Endothelial cell (in vitro differentiated cells): ENCODE measurements at regions not wholly inside any gene's neighbourhood (a gene's known extent, or its start where the extent isn't known, plus 50 kb on each side); places are given as distances from the start of the nearest gene placed in this dataset.
A peak's percentile ranks its signal among the peaks of the same experiment; 100 is the strongest.

Experiments
- DNase-seq: peaks from one replicate; pipeline ENCODE4 v3.0.0; 2021; ENCODE audit warnings: low spot score
- H3K27ac Mint-ChIP-seq: one replicate; pipeline ENCODE4 v1.8.0; 2021; ENCODE audit warnings: mixed read lengths, inconsistent platforms; ENCODE audit not compliant: unreplicated experiment
- H3K27me3 Mint-ChIP-seq: one replicate; pipeline ENCODE4 v1.8.0; 2021; ENCODE audit warnings: mild to moderate bottlenecking, moderate library complexity, mixed read lengths, inconsistent platforms; ENCODE audit not compliant: unreplicated experiment
- H3K36me3 Mint-ChIP-seq: one replicate; pipeline ENCODE4 v1.8.0; 2021; ENCODE audit warnings: mild to moderate bottlenecking, low read depth, mixed read lengths, inconsistent platforms; ENCODE audit not compliant: unreplicated experiment
- H3K4me1 Mint-ChIP-seq: one replicate; pipeline ENCODE4 v1.8.0; 2021; ENCODE audit warnings: mild to moderate bottlenecking, mixed read lengths, inconsistent platforms; ENCODE audit not compliant: unreplicated experiment
- H3K4me3 Mint-ChIP-seq: one replicate; pipeline ENCODE4 v1.8.0; 2021; ENCODE audit warnings: mild to moderate bottlenecking, mixed read lengths, inconsistent platforms; ENCODE audit not compliant: unreplicated experiment
- H3K9me3 Mint-ChIP-seq: one replicate; pipeline ENCODE4 v1.8.0; 2021; ENCODE audit warnings: mixed read lengths, inconsistent platforms; ENCODE audit not compliant: unreplicated experiment
- TF ChIP-seq, protein P1 (sequence below): fragments of 200-600 bp; sonication (generic); IDR thresholded peaks from one replicate; pipeline ENCODE4 v1.5.0; 2021; ENCODE audit warnings: antibody characterized with exemption; ENCODE audit not compliant: unreplicated experiment

DNA sequence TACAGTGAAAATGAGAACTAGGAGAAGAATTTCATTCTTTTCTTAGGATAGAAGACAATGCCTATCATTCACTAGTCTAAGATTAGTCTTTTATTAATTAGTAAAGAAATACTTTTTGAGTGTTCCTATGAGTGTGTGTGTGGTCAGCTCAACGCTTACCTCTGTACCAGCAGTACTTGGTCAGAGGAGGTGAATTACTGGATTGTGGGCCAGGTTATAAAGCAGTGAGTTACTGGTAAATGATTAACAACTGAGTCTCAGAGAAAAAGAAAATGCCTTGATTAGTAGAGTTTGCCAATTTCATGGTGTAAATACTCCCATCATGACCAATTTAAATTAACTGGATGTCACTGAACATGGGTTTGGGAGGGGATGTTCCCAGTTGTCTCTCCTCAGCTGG is 444.6 kb downstream of the STIM2 start:
- Mint-ChIP-seq H3K36me3 (no peaks in the 10 kb centered on the region), H3K4me3 (no peak overlapping the region), H3K27me3 (no peaks in the 10 kb centered on the region), H3K4me1 (no peaks in the 10 kb centered on the region), H3K9me3 (no peaks in the 10 kb centered on the region), H3K27ac (no peak overlapping the region)
- TF ChIP-seq, protein P1, sequence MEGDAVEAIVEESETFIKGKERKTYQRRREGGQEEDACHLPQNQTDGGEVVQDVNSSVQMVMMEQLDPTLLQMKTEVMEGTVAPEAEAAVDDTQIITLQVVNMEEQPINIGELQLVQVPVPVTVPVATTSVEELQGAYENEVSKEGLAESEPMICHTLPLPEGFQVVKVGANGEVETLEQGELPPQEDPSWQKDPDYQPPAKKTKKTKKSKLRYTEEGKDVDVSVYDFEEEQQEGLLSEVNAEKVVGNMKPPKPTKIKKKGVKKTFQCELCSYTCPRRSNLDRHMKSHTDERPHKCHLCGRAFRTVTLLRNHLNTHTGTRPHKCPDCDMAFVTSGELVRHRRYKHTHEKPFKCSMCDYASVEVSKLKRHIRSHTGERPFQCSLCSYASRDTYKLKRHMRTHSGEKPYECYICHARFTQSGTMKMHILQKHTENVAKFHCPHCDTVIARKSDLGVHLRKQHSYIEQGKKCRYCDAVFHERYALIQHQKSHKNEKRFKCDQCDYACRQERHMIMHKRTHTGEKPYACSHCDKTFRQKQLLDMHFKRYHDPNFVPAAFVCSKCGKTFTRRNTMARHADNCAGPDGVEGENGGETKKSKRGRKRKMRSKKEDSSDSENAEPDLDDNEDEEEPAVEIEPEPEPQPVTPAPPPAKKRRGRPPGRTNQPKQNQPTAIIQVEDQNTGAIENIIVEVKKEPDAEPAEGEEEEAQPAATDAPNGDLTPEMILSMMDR, result no peak
- no peak for DNase-seq

DNA sequence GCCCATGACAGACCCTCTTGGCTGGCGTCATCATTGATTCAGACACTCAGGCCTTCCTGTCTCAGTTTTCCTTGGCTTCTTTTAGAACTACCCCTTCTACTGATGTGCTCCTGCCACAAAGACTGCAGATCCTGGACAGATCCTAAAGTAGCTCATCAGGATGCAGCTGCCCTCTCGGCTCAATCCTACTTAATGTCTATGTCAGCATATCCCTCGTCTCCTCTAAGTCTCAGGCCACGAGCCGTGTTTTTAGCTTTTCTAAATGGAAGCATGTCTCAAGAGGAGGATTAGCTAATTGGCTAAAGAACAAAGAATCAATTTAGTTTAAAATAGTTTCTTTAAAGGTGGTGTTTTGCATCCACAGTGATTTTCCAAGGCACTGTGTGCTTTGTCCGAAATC is 447.7 kb downstream of the STIM2 start:
- Mint-ChIP-seq H3K4me1 (no peaks in the 10 kb centered on the region), H3K9me3 (no peaks in the 10 kb centered on the region), H3K27me3 (peaks cover 3% of the 10 kb centered on the region), H3K36me3 (no peaks in the 10 kb centered on the region), H3K27ac (no peak overlapping the region), H3K4me3 (no peak overlapping the region)
- DNase-seq, result no peak
- TF ChIP-seq, protein P1, result no peak

DNA sequence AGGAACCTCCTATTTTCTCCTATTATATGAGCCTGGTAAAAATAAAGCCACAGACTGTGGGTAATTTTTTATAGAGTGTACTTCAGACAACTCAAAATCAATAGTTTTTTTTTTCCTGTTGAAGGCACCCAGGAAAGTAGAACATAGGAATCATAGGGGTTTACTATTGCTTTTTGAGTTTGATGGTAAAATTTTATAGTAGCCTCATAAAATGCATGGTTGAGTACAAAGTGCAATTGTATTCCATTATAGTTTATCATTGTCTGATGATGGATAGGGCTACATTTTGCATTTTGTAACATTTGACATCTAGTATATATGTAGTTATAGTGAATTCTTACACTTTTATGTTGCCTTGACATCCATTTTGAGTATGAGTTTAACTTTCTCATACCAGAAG is 455.0 kb downstream of the STIM2 start:
- no peak overlapping the region for H3K4me3 Mint-ChIP-seq
- H3K9me3 Mint-ChIP-seq, result no peaks in the 10 kb centered on the region
- no peaks in the 10 kb centered on the region for H3K4me1 Mint-ChIP-seq
- no peak for DNase-seq
- no peak overlapping the region for H3K27ac Mint-ChIP-seq
- H3K27me3 Mint-ChIP-seq, result peaks cover 3% of the 10 kb centered on the region
- TF ChIP-seq, protein P1, result no peak
- no peaks in the 10 kb centered on the region for H3K36me3 Mint-ChIP-seq

DNA sequence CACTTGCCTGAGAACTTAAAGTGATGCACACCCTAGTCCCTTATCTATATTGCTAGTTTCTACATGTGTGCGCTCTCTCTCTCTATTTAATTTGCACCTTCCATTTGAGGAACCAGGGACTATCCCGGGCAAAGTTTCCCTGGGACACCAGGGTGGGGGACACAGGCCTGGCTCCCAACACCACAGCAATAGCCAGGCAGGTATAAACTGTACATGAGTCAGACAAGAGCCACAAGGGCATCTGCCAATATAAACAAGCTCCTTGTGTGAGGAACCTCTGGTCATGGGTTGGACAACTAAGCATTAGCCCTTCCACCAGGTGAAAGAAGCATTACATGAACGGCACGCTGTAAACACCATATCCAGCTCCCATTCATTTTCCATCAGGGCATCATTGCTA is 455.5 kb downstream of the STIM2 start:
- TF ChIP-seq, protein P1, result no peak
- H3K9me3 Mint-ChIP-seq, result no peaks in the 10 kb centered on the region
- DNase-seq, result no peak
- no peaks in the 10 kb centered on the region for H3K36me3 Mint-ChIP-seq
- no peak overlapping the region for H3K4me3 Mint-ChIP-seq
- H3K27me3 Mint-ChIP-seq, result peaks cover 3% of the 10 kb centered on the region
- H3K27ac Mint-ChIP-seq, result no peak overlapping the region
- H3K4me1 Mint-ChIP-seq, result no peaks in the 10 kb centered on the region

DNA sequence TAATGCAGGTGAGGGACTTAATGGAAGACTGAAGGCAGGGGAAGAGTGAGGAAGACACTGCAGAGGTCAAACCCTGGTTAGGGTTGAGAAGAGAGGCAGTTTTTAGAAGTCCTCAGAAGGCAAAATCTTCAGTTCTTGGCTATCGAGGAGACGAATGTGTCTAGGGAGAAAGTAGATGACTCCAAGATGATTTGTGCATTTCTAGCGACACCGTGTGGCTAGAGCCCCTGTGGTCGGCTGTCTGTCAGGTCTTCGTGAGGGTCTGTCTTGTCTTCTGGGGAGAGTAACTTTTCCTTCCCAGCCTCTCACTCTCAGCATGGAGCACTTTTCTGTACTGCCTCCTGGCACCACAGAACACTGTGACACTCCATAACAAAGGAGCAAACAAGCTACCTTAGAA is 458.1 kb downstream of the STIM2 start:
- Mint-ChIP-seq H3K9me3 (no peaks in the 10 kb centered on the region), H3K4me1 (peaks cover 6% of the 10 kb centered on the region), H3K27ac (no peak overlapping the region), H3K27me3 (no peaks in the 10 kb centered on the region), H3K36me3 (no peaks in the 10 kb centered on the region), H3K4me3 (no peak overlapping the region)
- DNase-seq, result peak; percentile 46
- TF ChIP-seq, protein P1, result no peak
